Stimulated activated CD4-positive, alpha-beta T cell treated with anti-CD3 and anti-CD28 coated beads, Interleukin-15, amount 100 ng/mL, for 24 hours (primary cell): ENCODE measurements at regions not wholly inside any gene's neighbourhood (a gene's known extent, or its start where the extent isn't known, plus 50 kb on each side); places are given as distances from the start of the nearest gene placed in this dataset.

Source experiments
- DNase-seq: peaks from one replicate; pipeline ENCODE4 v3.0.0-alpha.2; 2020

DNA sequence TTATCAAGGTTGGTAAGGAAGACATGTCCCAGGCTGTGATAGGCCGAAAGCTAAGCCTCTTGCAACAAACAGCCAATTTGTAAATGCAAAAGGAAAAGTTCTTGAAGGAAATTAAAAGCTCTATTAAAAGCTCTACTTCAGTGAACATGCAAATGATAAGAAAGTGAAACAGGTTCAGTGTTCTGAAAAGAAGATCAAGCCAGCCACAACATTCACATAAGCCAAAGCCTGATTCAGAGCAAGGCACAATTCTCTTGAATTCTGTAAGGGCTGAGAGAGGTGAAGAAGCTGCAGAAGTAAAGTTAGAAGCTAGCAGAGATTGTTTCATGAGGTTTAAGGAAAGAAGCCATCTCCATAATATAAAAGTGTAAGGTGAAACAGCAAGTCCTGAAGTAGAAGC lies 1259.5 kb upstream of the PIK3C3 start:
- DNase-seq = no peak

DNA sequence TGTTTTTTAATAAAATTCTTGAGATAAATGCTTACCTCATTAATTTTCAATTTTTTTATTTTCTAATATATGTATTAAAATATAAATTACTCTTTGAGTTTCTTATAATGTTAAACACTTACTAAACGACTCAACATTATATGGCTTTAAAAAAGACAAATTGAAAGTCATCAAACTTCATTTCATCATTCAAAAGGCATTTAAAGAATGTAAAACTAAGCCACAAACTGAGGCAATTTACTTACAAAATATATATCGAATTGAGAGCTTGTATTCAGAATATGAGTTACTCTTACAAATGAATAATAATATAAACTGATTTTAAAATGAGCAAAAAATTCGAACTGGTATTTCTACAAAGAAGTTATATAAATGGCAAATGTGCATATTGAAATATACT lies 1262.2 kb upstream of the PIK3C3 start:
- no peak for DNase-seq

DNA sequence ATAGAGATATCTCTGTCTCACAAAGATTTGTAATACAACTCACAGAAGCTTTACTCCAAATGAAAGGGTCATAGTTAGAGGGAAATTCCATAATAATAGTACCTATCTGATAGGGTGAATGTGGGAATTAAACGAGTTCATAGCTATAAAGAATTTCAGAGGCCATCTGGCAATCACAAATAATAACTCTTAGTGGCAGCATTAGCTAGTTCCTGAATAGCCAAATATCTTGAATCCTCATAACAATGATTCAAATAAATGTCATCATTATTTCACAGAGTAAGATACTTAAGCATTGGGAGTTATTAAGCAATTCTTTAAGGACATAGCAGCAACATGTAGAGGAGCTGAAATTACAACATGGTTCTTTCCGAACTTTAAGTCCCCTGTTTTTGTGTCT lies 1265.0 kb upstream of the PIK3C3 start:
- no peak for DNase-seq

DNA sequence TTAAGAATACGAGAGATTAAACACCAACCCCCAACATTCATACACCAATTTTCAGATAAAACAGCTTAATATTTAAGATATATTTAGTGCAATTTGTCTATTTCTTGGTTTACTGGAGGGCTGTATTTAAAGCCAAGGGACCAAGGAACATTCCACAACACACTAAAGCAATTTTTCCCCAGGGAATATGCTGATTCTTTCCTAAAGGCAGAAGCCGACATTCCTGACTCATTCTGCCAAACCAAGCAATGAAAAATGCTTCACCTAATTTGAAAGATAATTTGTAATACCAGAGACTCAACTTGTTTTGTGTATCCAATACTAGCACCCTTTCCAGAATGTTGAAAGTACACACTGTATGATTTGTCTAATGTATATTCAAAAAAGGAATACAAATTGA lies 1267.6 kb upstream of the PIK3C3 start:
- DNase-seq = no peak

DNA sequence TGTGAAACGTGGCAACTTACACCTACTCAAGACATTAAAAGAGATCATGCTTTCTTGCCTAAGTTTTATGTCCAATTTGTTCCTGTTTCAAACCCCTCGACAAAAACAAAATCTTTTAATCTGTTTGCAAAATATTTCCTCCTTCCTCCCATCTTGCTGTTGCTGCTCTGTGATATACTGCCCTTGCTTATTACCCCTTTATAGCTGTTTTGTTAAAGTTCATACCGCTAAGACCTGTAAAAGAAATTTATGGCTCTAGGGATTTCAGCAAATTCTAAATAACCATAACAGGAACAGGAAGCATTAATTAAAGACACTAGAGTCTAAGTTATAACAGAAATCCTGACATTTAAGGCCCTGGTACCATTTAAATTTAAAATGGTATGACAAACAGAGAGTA lies 1268.2 kb upstream of the PIK3C3 start:
- no peak for DNase-seq

DNA sequence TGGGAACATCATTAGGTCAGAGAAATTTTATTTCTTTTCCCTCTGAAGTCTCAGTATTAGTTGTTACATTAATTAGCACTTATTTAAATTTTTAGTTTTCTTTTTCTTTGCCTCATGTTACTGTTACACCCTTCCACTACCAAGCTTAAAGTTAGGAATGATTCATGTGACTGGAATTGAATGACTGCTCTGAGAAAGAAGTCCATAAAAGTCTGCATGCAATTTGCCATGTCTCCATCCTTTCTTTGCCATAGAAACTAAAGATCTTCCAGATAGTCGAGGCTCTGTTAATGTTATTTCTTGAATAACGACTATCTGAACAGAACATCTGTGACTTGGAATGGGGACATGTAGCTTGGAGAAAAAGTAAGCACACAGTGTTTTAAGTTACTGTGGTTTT lies 1269.8 kb upstream of the PIK3C3 start:
- DNase-seq = no peak

DNA sequence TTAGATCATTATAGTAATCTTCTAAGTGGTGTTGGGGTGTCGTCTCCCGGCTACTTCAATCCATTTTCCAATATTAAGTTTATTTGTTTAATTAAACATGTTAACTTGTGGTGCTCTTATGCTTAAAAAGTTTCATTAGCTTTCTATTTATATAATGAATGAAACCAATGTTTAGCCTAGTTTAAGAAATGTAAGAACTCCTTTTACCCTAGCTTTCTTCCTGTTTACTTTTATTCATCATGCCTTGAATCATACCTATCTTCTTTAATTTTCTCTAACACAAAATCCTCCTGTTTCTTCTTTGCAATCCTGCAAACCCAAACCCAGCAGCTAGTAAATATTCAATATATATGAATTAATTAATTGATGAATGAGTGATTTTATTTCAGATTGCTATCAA lies 1276.7 kb upstream of the PIK3C3 start:
- no peak for DNase-seq

DNA sequence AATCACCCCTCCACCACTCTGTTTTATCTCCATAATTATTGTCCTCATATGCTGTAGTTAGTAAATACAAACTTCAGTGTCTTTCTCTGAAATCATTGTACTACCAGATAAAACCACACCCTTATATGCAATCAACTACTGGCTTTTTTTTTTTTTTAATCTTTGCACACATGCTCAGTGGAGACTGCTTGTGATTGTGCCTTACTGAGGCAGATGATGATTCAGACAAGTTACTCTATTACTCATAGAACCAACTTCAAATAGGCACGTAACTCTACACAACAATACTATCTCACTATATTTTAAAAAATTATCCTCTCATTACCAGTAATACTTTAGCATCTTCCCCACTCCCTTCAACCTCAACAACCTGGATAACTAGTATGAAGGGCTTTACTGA lies 1278.4 kb upstream of the PIK3C3 start:
- no peak for DNase-seq

DNA sequence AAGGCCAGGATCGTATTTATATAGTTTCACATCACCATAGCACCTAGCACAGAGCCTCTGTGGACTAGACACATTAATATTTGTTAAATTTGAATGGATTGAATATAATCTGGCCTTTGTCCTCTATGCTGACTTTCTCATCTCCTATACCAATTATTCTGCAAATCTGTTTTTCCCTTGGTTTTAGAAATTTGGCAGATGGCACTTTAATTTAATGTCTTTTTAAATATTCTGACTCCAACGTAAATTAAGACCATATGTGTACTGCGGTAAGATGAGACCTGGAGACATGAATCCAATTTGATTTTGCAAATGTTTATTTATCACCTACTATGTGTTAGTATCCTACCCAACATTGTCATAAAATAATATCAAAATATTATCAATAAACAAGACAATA lies 1281.9 kb upstream of the PIK3C3 start:
- no peak for DNase-seq

DNA sequence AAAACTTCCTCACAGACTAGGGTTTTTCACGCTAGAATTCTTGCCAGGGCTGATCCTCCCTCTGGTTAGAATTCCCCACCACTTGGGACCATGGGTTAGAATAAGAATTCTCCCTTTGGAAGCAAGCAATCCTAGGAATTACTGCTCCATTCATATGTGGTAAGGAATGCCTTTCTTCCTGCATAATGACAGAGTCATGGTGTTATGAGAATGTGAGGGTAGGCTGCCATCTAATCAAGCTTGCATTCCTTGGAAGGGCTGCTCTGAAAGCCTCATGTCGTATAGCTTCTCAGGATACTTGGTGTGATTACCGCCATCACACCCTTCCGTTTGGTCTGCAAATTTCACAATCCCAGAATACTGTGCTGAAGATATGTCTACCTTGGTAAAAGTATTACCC lies 1282.4 kb upstream of the PIK3C3 start:
- DNase-seq = no peak

DNA sequence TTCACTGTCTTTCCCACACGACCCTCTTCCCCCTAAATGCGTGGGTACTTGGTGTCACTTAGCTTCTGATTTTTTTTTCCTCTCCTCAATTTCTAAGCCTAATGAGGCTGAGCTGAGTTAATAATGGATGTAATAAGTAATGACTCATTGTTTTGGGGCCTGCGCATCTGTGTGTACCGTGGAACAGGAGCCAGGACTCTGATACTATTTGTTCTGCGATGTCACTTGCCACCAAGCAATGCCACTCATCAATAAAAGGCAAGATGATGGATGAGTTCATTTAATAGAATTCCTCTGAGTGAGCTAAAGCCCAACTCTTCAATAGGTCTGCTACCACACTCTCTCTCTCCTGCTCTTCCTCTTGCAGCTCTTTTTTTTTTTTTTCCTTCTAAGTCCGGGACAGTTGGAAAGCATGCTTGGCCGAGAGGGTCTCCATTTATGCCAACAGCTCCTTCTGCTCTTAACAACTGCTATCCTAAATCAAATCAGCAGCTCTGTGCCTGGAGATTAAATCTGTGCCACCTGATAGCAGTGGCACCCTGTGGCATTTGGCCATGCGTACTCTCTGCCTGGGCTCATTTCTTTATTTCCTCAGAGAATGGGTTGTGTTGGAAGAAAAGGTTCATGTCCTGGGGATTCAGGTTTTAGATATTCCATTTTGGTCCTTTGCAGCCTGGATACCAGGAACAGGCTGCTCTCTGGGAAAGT lies 1284.2 kb upstream of the PIK3C3 start:
- no peak for DNase-seq

DNA sequence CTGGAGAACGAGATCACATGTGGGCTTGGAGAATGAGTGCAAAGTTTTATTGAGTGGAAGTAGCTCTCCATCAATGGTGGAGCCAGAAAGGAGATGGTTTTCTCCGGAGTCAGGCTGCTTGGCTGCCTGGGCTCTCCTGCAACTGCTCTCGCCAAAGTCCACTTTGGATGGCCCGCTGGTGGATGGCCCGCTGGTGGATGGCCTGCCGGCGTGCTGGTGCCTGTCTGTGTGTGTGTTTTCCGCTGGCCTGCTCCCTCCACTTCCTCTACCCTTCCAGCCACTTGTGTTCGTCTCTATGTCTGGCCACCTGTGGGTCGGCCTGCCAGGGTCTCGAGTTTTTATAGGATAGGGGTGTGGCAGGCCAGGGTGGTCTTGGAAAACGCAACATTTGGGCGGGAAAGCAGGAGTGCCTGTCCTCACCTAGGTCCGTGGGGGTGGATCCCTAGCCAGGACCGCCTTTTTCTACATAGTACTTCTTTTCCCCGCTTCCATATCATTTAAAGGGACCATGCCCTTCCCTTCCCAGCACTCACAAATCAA lies 1292.1 kb upstream of the PIK3C3 start:
- no peak for DNase-seq

DNA sequence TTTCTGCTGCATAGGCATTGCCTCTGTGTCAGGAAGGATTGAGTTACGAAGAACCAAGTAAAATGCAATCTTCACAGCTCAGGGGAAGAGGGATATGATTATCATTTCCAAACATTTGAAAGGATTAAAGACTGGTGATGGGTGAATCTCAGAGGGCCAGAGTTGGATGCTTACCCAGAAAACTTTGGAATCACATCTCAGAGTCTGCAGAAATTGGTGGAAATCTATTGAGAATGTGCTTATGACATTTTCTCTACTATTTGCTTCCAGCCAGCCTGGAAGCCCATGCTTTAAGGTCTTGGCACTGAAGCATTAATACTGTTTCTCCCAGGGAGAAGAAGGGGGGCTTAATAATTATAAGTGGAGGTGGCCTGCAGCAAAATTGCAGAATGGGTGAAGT lies 1301.4 kb upstream of the PIK3C3 start:
- no peak for DNase-seq

DNA sequence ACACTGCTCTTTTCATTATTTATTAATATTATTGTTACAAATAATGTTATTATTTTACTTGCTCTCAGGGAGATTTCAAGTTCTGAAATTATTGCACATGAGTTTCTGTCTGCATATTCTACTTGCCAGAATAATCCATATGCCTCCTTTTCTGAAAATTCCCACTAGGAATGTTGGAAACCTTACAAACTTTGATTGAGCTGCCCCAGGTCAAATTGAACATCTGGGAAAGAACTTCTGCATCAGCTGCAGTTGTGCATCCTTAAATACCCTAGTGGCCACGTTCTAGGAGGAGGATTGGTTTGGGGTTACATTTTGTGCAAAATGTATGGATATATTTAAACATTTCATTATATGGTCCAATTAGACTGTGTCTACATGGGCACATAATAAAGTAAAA lies 1302.7 kb upstream of the PIK3C3 start:
- no peak for DNase-seq

DNA sequence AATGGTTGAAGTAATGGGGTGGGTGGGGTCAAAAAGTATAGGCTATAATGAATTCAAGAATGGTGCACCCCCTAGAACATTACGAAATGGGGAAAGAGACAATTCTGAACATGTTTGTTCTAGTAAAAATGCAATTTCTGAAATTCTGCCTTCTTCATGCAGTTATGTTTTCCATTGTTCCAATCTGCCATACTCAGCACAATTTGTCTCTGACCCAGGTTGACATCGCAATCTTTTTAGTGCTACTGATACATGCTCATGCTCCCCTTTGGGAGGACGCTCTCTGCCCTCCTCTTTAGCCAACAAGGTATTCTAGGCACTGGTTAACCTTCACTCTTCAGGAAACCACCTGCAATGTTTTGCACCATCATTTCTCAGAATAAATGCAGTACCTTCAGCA lies 1303.9 kb upstream of the PIK3C3 start:
- DNase-seq = no peak

DNA sequence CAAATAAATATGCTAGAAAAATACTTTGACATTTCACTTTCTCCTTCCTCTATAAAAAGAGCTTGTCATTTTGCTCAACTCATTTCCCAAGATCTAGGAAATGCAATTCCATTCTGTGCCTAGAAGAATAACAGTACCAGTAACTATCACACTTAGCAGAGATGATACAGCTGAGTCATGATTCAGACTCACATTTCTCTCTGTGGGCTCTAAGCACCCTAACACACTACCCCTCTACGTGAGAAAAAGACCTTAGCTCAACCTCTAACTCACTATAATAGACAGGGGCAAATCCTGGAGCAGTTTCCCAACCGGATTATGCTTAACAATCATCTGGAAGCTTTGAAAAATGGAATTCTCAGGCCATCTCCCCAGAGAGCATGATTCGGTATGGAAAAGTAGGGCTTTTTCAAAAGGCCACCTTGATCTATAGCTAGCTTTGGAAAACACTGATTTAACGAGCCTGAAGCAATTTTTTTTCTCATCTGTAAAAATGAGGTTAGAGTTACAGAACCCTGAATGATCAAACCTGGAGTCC lies 1312.3 kb upstream of the PIK3C3 start:
- DNase-seq = no peak

DNA sequence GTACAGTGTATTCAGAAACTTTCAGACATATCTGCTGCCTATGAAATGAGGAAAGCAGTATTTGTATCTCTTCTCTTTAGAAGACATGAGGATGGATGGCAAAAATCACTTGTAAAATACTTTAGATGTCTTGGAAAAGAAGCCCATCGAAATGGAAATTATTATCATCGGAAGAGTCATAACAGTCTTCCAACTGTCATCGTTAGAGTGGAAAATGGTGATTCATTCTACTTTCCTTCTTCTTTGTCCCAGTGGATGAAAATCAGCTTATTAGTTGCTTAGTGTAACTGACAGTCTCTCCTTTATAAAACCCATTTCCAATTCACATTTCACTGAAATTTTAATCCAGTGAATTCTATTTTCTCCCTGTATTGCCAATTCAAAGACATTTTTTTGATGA lies 1323.7 kb upstream of the PIK3C3 start:
- no peak for DNase-seq

DNA sequence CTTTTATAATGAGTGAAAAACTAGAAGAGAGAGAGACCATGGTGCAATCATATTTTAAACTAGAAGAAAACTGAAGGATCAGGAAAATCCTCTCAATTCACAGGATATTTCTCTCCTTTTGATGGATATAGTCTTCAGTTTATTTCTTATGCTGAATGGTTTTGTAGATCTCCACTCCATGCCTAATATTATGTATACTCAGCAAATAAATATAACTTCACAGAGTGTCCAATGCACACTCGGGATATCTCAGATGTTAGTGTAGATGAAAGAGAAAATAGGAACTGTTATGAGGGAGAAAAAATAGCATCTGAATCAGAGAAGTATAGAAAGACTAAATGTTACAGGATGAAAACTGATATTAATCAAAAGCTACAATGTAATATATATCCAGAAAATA lies 1324.5 kb upstream of the PIK3C3 start:
- DNase-seq = no peak

DNA sequence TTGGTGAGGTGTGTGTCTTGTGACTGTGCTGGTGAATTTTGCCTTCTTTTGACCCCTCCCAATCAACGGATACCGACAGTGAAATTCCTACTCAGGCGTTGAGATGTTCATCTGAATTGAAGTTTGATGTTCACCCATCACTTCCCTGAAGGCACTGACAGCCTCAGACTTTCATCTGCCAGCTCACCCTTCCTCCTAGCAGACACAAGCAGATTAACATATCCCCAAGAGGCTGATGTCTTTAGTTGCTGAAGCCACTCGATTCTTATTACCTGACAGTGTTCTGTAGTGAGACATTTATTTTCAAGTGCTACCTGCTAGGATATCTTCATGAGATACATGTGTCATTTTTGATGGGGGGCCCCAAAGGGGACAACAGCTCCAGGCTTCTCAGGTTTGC lies 1330.1 kb upstream of the PIK3C3 start:
- no peak for DNase-seq

DNA sequence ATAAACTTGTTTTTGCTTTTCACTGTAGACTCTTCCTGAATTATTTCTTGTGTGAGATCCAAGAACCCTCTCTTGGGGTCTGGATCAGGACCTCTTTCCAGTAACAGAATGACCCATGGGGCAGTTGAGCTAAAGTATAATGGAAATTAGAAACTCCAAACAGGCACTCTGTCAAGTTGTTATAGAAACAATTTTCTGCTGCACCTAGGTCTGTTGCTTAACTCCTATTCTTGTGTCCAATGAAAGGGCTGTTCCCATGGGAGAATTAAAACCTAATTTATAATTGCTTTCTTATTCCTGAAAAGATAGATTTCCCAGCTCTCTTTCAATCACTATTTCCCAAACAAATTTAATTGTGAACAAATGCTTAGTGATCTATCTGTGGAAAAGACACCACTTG lies 1341.3 kb upstream of the PIK3C3 start:
- DNase-seq = no peak

DNA sequence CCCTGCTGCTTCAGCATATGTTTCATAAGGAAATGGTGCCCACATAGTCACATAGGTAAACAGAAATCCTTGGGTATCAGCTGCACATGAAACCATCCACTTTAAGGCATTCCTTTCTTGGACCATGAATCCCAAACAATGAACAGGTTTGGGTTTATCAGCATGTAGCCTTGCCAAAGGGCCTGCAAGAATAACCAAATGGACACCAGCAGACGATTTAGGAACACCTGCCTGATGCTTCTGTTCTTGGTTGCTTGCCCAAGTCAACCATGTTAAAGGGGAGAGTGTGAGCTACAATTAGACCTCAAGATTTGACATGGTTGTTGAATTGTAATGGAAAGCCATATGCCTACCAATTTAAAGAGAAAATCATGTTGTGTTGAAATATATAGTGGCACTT lies 1342.7 kb upstream of the PIK3C3 start:
- DNase-seq = no peak

DNA sequence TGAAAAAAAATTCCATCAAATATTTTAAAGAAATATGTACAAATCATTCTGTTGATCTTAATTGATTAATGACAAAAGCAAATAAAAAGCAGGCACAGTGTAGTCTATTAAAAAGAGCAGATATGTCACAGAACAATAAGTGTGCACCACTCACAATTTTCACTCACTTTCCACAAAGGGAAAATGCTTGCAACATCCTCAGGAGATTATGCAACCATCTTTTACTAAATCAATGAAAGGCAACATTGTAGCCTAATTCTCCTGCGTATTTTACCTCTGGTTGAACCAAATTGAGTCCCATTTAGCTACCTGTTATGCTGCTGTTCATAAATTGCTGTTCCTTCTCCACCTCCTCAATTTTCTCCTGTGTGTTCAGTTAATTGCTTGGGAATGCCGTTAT lies 1346.8 kb upstream of the PIK3C3 start:
- no peak for DNase-seq

DNA sequence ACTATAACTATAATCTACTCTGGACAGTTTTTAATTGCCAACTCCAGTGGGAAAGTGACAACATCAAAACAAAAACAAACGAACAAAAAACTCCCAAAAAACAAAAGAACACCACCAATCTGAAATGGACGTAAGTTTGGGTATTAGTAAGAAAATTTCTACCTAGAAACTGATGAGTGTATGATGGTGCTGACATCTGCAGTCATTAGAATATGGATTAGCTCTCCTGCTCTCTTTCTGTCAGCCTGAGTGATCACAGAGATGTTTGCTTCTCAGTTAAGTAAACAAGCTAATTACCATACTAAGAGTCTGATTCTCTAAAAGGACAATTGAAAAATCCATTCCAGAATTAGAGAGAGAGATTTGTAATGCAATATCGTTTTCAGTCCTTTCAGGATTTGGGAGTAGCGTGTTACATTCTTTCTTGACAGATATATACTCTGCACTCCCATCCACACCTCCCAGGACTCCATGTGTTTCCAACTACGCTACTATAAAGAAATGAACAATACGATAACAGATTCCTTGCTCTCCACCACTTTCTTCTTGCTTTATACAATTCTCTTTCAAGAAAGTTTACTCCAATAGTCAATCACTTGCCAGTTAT lies 1347.4 kb upstream of the PIK3C3 start:
- no peak for DNase-seq

DNA sequence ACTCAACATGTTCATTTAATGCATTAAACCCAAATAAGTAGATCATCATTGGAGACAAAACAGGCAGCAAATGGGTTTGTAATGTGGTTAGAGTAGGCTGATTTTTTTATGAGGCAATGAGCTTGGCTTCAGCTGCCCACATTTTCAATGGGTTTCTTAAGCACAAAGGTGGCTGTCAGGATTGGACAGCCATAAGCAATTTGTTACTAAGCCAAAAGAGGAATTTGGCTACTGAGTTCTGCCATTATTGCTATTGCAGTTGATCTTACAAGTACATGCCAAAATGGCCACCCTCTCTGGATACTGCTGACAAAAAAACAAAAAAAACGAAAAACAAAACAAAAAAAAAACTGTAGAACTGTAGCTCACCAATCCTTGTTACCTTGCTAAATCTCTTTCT lies 1348.0 kb upstream of the PIK3C3 start:
- DNase-seq = no peak

DNA sequence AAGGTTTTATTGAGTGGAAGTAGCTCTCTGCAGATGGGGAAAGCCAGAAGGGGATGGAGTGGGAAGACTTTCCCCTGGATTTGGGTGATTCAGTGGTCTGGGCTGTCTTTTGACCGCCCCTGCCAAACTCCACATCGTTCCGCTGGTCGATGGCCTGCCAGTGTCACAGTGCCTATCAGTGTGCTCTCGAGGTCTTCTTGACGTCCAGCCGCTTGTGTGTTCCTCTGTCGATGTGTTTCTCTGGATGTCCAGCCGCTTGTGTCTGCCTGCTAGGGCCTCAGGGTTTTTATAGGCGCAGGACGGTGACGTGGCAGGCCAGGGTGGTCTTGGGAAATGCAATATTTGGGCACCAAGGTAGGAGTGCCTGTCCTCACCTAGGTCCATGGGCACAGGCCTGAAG lies 1371.4 kb upstream of the PIK3C3 start:
- no peak for DNase-seq
